ENCODE measurements at regions not wholly inside any gene's neighbourhood (a gene's known extent, or its start where the extent isn't known, plus 50 kb on each side); places are given as distances from the start of the nearest gene placed in this dataset.

GRCh38 chr11:19382131-19382611, 141.4 kb upstream of the E2F8 start:
- no peak for DNase-seq (ENCODE audit: low read depth in 2 of 3, low spot score in 2 of 3)

- DNase-seq (ENCODE audit: low read depth in 2 of 3, low spot score in 2 of 3): no peak
Observed at GRCh38 chr11:19380375-19380774, 139.6 kb upstream of the E2F8 start.

- DNase-seq (ENCODE audit: low read depth in 2 of 3, low spot score in 2 of 3): no peak
Observed at GRCh38 chr11:19379465-19379864, 138.7 kb upstream of the E2F8 start.

GRCh38 chr11:19378814-19379213, 138.1 kb upstream of the E2F8 start:
- DNase-seq (ENCODE audit: low read depth in 2 of 3, low spot score in 2 of 3): no peak

- no peak for DNase-seq (ENCODE audit: low read depth in 2 of 3, low spot score in 2 of 3)
Observed at GRCh38 chr11:19377881-19378280, 137.1 kb upstream of the E2F8 start.

GRCh38 chr11:19375440-19375839, 134.7 kb upstream of the E2F8 start:
- no peak for DNase-seq (ENCODE audit: low read depth in 2 of 3, low spot score in 2 of 3)

GRCh38 chr11:19374151-19374569, 133.4 kb upstream of the E2F8 start:
- no peak for DNase-seq (ENCODE audit: low read depth in 2 of 3, low spot score in 2 of 3)

GRCh38 chr11:19372381-19372780, 131.6 kb upstream of the E2F8 start:
- no peak for DNase-seq (ENCODE audit: low read depth in 2 of 3, low spot score in 2 of 3)

- no peak for DNase-seq (ENCODE audit: low read depth in 2 of 3, low spot score in 2 of 3)
Observed at GRCh38 chr11:19370100-19370861, 129.5 kb upstream of the E2F8 start.

GRCh38 chr11:19368726-19369375, 128.1 kb upstream of the E2F8 start:
- no peak for DNase-seq (ENCODE audit: low read depth in 2 of 3, low spot score in 2 of 3)

- no peak for DNase-seq (ENCODE audit: low read depth in 2 of 3, low spot score in 2 of 3)
Observed at GRCh38 chr11:19366992-19367709, 126.4 kb upstream of the E2F8 start.

GRCh38 chr11:19365743-19366410, 125.1 kb upstream of the E2F8 start:
- DNase-seq (ENCODE audit: low read depth in 2 of 3, low spot score in 2 of 3): no peak

GRCh38 chr11:19359221-19360000, 118.7 kb upstream of the E2F8 start:
- no peak for DNase-seq (ENCODE audit: low read depth in 2 of 3, low spot score in 2 of 3)

GRCh38 chr11:19357943-19358342, 117.2 kb upstream of the E2F8 start:
- DNase-seq (ENCODE audit: low read depth in 2 of 3, low spot score in 2 of 3): no peak

- no peak for DNase-seq (ENCODE audit: low read depth in 2 of 3, low spot score in 2 of 3)
Observed at GRCh38 chr11:19355601-19356000, 114.9 kb upstream of the E2F8 start.

GRCh38 chr11:19353287-19353850, 112.6 kb upstream of the E2F8 start:
- no peak for DNase-seq (ENCODE audit: low read depth in 2 of 3, low spot score in 2 of 3)

GRCh38 chr11:19352771-19353160, 112.0 kb upstream of the E2F8 start:
- no peak for DNase-seq (ENCODE audit: low read depth in 2 of 3, low spot score in 2 of 3)

- no peak for DNase-seq (ENCODE audit: low read depth in 2 of 3, low spot score in 2 of 3)
Observed at GRCh38 chr11:19352072-19352770, 111.5 kb upstream of the E2F8 start.

- no peak for DNase-seq (ENCODE audit: low read depth in 2 of 3, low spot score in 2 of 3)
Observed at GRCh38 chr11:19351426-19351825, 110.7 kb upstream of the E2F8 start.
